ENCODE measurements at regions not wholly inside any gene's neighbourhood (a gene's known extent, or its start where the extent isn't known, plus 50 kb on each side); places are given as distances from the start of the nearest gene placed in this dataset.

DNA sequence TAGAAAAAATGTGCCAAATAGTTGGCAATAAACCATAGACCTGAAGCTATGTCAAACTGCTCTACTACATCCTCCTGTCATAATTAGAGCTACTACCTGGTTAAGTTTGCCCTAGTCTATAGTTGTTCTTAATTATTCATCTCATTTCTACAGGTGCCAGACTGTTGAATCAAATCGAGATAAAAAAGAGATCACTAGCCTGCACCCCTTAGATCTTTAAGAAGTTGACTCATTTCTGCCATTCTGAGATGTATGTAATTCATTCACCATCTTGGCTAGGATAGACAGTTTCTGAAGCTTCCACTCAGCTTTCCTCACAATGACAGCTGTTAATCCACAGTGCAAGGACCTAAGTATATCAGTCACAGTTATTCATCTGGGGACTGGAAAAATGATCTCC lies 452.1 kb upstream of the BOD1L1 start:
- intact Hi-C loops (cut with DNase I): no loop called here

DNA sequence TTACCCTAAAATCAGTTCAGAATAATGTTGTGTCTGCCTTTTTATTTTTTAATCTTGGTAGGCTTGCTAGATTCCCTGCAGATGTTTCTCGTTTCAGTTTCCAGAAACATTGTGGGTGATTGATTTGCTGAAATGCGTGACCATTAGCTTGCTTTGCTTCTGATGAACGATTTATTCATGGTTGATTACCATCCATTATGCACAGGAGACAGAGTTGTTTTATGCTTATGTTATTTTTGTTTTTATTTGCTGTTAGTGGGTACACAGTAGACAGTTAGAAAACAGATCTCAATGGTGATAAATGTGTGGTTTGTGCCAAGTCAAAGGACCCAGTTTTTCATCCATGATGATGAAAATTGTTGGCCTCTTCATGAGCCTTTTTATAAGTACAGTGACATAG lies 455.6 kb upstream of the BOD1L1 start:
- no peaks in the 10 kb centered on the region for H3K36me3 ChIP-seq (ENCODE audit: control insufficient read depth in 2 of 3, insufficient read depth in 3 of 3, low read length in 3 of 3)
- intact Hi-C loops (cut with DNase I): no loop called here
- no peaks in the 10 kb centered on the region for H3K4me1 ChIP-seq (ENCODE audit: control insufficient read depth in 2 of 3, insufficient read depth in 2 of 3, low read depth in 1 of 3, low read length in 3 of 3)
- TF ChIP-seq, protein P1, sequence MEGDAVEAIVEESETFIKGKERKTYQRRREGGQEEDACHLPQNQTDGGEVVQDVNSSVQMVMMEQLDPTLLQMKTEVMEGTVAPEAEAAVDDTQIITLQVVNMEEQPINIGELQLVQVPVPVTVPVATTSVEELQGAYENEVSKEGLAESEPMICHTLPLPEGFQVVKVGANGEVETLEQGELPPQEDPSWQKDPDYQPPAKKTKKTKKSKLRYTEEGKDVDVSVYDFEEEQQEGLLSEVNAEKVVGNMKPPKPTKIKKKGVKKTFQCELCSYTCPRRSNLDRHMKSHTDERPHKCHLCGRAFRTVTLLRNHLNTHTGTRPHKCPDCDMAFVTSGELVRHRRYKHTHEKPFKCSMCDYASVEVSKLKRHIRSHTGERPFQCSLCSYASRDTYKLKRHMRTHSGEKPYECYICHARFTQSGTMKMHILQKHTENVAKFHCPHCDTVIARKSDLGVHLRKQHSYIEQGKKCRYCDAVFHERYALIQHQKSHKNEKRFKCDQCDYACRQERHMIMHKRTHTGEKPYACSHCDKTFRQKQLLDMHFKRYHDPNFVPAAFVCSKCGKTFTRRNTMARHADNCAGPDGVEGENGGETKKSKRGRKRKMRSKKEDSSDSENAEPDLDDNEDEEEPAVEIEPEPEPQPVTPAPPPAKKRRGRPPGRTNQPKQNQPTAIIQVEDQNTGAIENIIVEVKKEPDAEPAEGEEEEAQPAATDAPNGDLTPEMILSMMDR (IDR thresholded peaks at IDR 0.05; ENCODE audit: borderline replicate concordance, extremely low read depth, insufficient read depth): no peak
- no peak overlapping the region for H3K27ac ChIP-seq (ENCODE audit: low read depth in 2 of 2, low read length in 2 of 2)
- DNase-seq (peak in 3 of 5 donors; percentile 10 to 78 (median 49)), FAIRE-seq (no peak)
- no peaks in the 10 kb centered on the region for H3K9me3 ChIP-seq (ENCODE audit: control insufficient read depth in 2 of 3, insufficient read depth in 1 of 3, low read length in 3 of 3)
- no peak overlapping the region for H3K4me3 ChIP-seq (ENCODE audit: low read length in 3 of 3)
- no peaks in the 10 kb centered on the region for H3K27me3 ChIP-seq (ENCODE audit: control insufficient read depth, insufficient read depth, low read length)
- no peak overlapping the region for H3K9ac ChIP-seq (ENCODE audit: low read length in 3 of 3)

More for the DNA sequence above, 452.1 kb upstream of the BOD1L1 start:
- Histone ChIP-seq H3K27me3 (ENCODE audit: control insufficient read depth, insufficient read depth, low read length) (no peaks in the 10 kb centered on the region), H3K4me1 (ENCODE audit: control insufficient read depth in 2 of 3, insufficient read depth in 2 of 3, low read depth in 1 of 3, low read length in 3 of 3) (no peaks in the 10 kb centered on the region), H3K27ac (ENCODE audit: low read depth in 2 of 2, low read length in 2 of 2) (no peak overlapping the region), H3K36me3 (ENCODE audit: control insufficient read depth in 2 of 3, insufficient read depth in 3 of 3, low read length in 3 of 3) (no peaks in the 10 kb centered on the region), H3K9ac (ENCODE audit: low read length in 3 of 3) (no peak overlapping the region), H3K9me3 (ENCODE audit: control insufficient read depth in 2 of 3, insufficient read depth in 1 of 3, low read length in 3 of 3) (no peaks in the 10 kb centered on the region), H3K4me3 (ENCODE audit: low read length in 3 of 3) (no peak overlapping the region)
- DNase-seq: no peak
- TF ChIP-seq, protein P1 (IDR thresholded peaks at IDR 0.05; ENCODE audit: borderline replicate concordance, extremely low read depth, insufficient read depth): no peak
- no peak for FAIRE-seq

DNA sequence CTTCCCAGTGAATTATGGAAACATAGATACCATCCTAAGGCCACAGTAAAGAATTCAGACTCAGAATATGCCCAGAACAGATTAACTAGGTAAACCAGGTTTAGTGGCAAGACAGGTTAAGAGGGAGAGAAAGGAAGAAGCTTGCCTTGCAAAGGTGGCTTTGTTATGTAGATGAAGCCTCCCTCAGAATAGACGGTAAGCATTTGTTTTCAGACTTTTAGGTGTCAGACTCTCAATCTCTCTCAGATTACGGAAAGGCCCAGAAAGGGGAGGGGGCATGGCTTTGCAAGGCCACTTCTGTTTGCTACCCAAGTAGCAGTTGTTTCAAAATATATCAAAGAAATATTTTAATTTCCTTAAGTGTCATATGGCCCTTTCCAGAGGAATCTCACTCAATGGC lies 457.1 kb upstream of the BOD1L1 start:
- FAIRE-seq (no peak), DNase-seq (no peak)
- Histone ChIP-seq H3K27ac (ENCODE audit: low read depth in 2 of 2, low read length in 2 of 2) (no peak overlapping the region), H3K9ac (ENCODE audit: low read length in 3 of 3) (no peak overlapping the region), H3K4me3 (ENCODE audit: low read length in 3 of 3) (no peak overlapping the region), H3K36me3 (ENCODE audit: control insufficient read depth in 2 of 3, insufficient read depth in 3 of 3, low read length in 3 of 3) (no peaks in the 10 kb centered on the region), H3K4me1 (ENCODE audit: control insufficient read depth in 2 of 3, insufficient read depth in 2 of 3, low read depth in 1 of 3, low read length in 3 of 3) (no peaks in the 10 kb centered on the region), H3K9me3 (ENCODE audit: control insufficient read depth in 2 of 3, insufficient read depth in 1 of 3, low read length in 3 of 3) (no peaks in the 10 kb centered on the region), H3K27me3 (ENCODE audit: control insufficient read depth, insufficient read depth, low read length) (no peaks in the 10 kb centered on the region)
- TF ChIP-seq, protein P1 (IDR thresholded peaks at IDR 0.05; ENCODE audit: borderline replicate concordance, extremely low read depth, insufficient read depth): no peak
- intact Hi-C loops (cut with DNase I): no loop called here

DNA sequence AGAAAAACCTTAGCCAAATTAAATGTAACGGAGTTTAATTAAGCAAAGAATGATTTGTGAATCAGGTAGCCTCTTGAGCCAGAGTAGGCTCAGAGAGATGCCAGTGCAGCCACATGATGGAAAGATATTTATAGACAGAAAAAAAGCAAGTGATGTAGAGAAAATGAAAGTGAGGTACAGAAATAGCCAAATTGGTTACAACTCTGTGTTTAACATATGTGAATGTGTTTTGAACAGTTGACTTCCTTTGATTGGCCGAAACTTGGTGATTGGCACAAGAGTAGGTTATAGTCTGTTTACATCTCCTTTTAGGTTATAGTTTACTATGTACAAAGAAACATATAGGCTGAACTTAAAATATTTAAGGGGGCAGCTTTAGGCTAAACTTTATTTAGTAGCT lies 459.9 kb upstream of the BOD1L1 start:
- Histone ChIP-seq H3K4me1 (ENCODE audit: control insufficient read depth in 2 of 3, insufficient read depth in 2 of 3, low read depth in 1 of 3, low read length in 3 of 3) (no peaks in the 10 kb centered on the region), H3K27ac (ENCODE audit: low read depth in 2 of 2, low read length in 2 of 2) (no peak overlapping the region), H3K4me3 (ENCODE audit: low read length in 3 of 3) (no peak overlapping the region), H3K27me3 (ENCODE audit: control insufficient read depth, insufficient read depth, low read length) (no peaks in the 10 kb centered on the region), H3K9ac (ENCODE audit: low read length in 3 of 3) (no peak overlapping the region), H3K36me3 (ENCODE audit: control insufficient read depth in 2 of 3, insufficient read depth in 3 of 3, low read length in 3 of 3) (no peaks in the 10 kb centered on the region), H3K9me3 (ENCODE audit: control insufficient read depth in 2 of 3, insufficient read depth in 1 of 3, low read length in 3 of 3) (no peaks in the 10 kb centered on the region)
- intact Hi-C loops (cut with DNase I): no loop called here
- TF ChIP-seq, protein P1 (IDR thresholded peaks at IDR 0.05; ENCODE audit: borderline replicate concordance, extremely low read depth, insufficient read depth): no peak
- FAIRE-seq: no peak
- DNase-seq: no peak
